Esophagus squamous epithelium (tissue), 4 donors: ENCODE measurements at regions not wholly inside any gene's neighbourhood (a gene's known extent, or its start where the extent isn't known, plus 50 kb on each side); places are given as distances from the start of the nearest gene placed in this dataset.

Experiments
- CTCF ChIP-seq, 6 experiments: fragments of 450-650 bp in 4 of 6; fragments of 200-600 bp in 2 of 6; sonication (generic) in 2 of 6; IDR thresholded peaks; one replicate each; pipeline ENCODE4 v1.5.1; 2016 to 2019; ENCODE audit warnings: antibody characterized with exemption in 6 of 6, mild to moderate bottlenecking in 4 of 6, moderate library complexity in 4 of 6
- POLR2A ChIP-seq, 4 donors: fragments of 450-650 bp; IDR thresholded peaks; one replicate each; pipeline ENCODE4 v1.6.1; 2017; ENCODE audit warnings: antibody characterized with exemption in 4 of 4, mild to moderate bottlenecking in 4 of 4, moderate library complexity in 3 of 4

DNA sequence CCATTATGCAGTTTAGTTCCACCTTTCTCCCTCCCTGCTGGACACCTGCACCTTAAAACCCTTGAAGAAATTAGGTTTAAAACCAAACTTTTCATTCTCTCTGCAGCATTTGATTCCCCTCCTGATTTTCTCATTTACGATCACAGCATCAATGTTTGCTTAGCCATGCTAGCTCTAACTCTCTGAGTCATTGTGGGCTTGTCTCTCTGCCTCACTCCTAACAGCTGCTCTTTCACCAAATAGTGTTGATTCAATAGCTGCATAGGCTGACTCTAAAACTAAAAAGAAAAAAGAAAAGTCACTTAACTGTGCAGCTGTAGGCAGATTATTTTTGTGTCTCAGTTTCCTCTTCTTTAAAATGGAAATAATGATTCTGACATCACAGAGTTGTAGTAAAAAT is 1124.9 kb downstream of the DIAPH3 start:
- TF ChIP-seq CTCF (IDR thresholded peaks at IDR 0.05) (no peak), POLR2A (IDR thresholded peaks at IDR 0.05) (no peak)
